ENCODE measurements at regions not wholly inside any gene's neighbourhood (a gene's known extent, or its start where the extent isn't known, plus 50 kb on each side); places are given as distances from the start of the nearest gene placed in this dataset.

- no peak for DNase-seq (ENCODE audit: low spot score)
- Histone ChIP-seq H3K4me3 (no peak overlapping the region), H4K20me1 (ENCODE audit: low read depth) (no peaks in the 10 kb centered on the region), H3K4me2 (no peak overlapping the region), H3K9me3 (ENCODE audit: low read depth) (no peaks in the 10 kb centered on the region), H3K9ac (no peak overlapping the region), H3K27me3 (no peaks in the 10 kb centered on the region), H2AFZ (replicated peaks) (peak overlapping the region; percentile 59), H3K27ac (no peak overlapping the region), H3K36me3 (no peaks in the 10 kb centered on the region), H3K79me2 (ENCODE audit: low read depth) (no peaks in the 10 kb centered on the region), H3K4me1 (no peaks in the 10 kb centered on the region), H3F3A (ENCODE audit: low read depth) (no peaks in the 10 kb centered on the region)
- Mint-ChIP-seq H3K27me3 (ENCODE audit: insufficient read depth, low read depth) (peaks cover 2% of the 10 kb centered on the region), H3K27ac (no peak overlapping the region), H3K4me3 (no peak overlapping the region), H3K4me1 (no peaks in the 10 kb centered on the region), H3K9me3 (no peaks in the 10 kb centered on the region), H3K36me3 (no peaks in the 10 kb centered on the region)
- TF ChIP-seq EZH2 (IDR thresholded peaks at IDR 0.05), result no peak
Observed at GRCh38 chr9:73689051-73689870, 537.6 kb downstream of the ANXA1 start.

- no peaks in the 10 kb centered on the region for H3K27me3 ChIP-seq
- H3K4me1 ChIP-seq, result no peaks in the 10 kb centered on the region
- no peak overlapping the region for H3K27ac Mint-ChIP-seq
- no peaks in the 10 kb centered on the region for H3K36me3 ChIP-seq
- DNase-seq (ENCODE audit: low spot score), result no peak
- no peak overlapping the region for H3K4me3 ChIP-seq
- peaks cover 4% of the 10 kb centered on the region for H3K9me3 Mint-ChIP-seq
- TF ChIP-seq CTCF (IDR thresholded peaks at IDR 0.05), result no peak
- no peak for TF ChIP-seq EZH2phosphoT487 (IDR thresholded peaks at IDR 0.05)
- no peak for TF ChIP-seq EZH2 (IDR thresholded peaks at IDR 0.05)
- H2AFZ ChIP-seq (replicated peaks), result peak overlapping the region; percentile 79
- H3F3A ChIP-seq (ENCODE audit: low read depth), result no peaks in the 10 kb centered on the region
- H3K4me2 ChIP-seq, result no peak overlapping the region
- no peaks in the 10 kb centered on the region for H3K79me2 ChIP-seq (ENCODE audit: low read depth)
- H4K20me1 ChIP-seq (ENCODE audit: low read depth), result no peaks in the 10 kb centered on the region
- H3K4me1 Mint-ChIP-seq, result peaks cover 4% of the 10 kb centered on the region
- no peaks in the 10 kb centered on the region for H3K27me3 Mint-ChIP-seq (ENCODE audit: insufficient read depth, low read depth)
- H3K27ac ChIP-seq, result no peak overlapping the region
- H3K9me3 ChIP-seq (ENCODE audit: low read depth), result no peaks in the 10 kb centered on the region
- no peak overlapping the region for H3K9ac ChIP-seq
- no peaks in the 10 kb centered on the region for H3K36me3 Mint-ChIP-seq
- H3K4me3 Mint-ChIP-seq, result no peak overlapping the region
Observed at GRCh38 chr9:73701415-73702057, 549.9 kb downstream of the ANXA1 start.

GRCh38 chr9:73714294-73714693 is 562.6 kb downstream of the ANXA1 start:
- H3K27ac ChIP-seq, result no peak overlapping the region
- H4K20me1 ChIP-seq (ENCODE audit: low read depth), result no peaks in the 10 kb centered on the region
- Mint-ChIP-seq H3K9me3 (no peaks in the 10 kb centered on the region), H3K27ac (no peak overlapping the region), H3K36me3 (no peaks in the 10 kb centered on the region), H3K4me3 (no peak overlapping the region), H3K4me1 (no peaks in the 10 kb centered on the region), H3K27me3 (ENCODE audit: insufficient read depth, low read depth) (peaks cover 2% of the 10 kb centered on the region)
- no peaks in the 10 kb centered on the region for H3K36me3 ChIP-seq
- H3K4me2 ChIP-seq, result no peak overlapping the region
- H3F3A ChIP-seq (ENCODE audit: low read depth), result no peaks in the 10 kb centered on the region
- H3K9me3 ChIP-seq (ENCODE audit: low read depth), result no peaks in the 10 kb centered on the region
- TF ChIP-seq EZH2 (IDR thresholded peaks at IDR 0.05) (no peak), CTCF (IDR thresholded peaks at IDR 0.05) (no peak), EZH2phosphoT487 (IDR thresholded peaks at IDR 0.05) (no peak)
- no peak overlapping the region for H2AFZ ChIP-seq (replicated peaks)
- no peaks in the 10 kb centered on the region for H3K79me2 ChIP-seq (ENCODE audit: low read depth)
- no peaks in the 10 kb centered on the region for H3K4me1 ChIP-seq
- H3K27me3 ChIP-seq, result no peaks in the 10 kb centered on the region
- no peak overlapping the region for H3K9ac ChIP-seq
- no peak for DNase-seq (ENCODE audit: low spot score)
- no peak overlapping the region for H3K4me3 ChIP-seq

GRCh38 chr9:73715591-73715990 is 563.9 kb downstream of the ANXA1 start:
- Histone ChIP-seq H3K4me2 (no peak overlapping the region), H3K4me3 (no peak overlapping the region), H3F3A (ENCODE audit: low read depth) (no peaks in the 10 kb centered on the region), H2AFZ (replicated peaks) (no peak overlapping the region), H3K27ac (no peak overlapping the region), H3K9ac (no peak overlapping the region), H3K79me2 (ENCODE audit: low read depth) (no peaks in the 10 kb centered on the region), H3K4me1 (no peaks in the 10 kb centered on the region), H3K36me3 (no peaks in the 10 kb centered on the region), H3K27me3 (no peaks in the 10 kb centered on the region), H4K20me1 (ENCODE audit: low read depth) (no peaks in the 10 kb centered on the region), H3K9me3 (ENCODE audit: low read depth) (no peaks in the 10 kb centered on the region)
- no peak for DNase-seq (ENCODE audit: low spot score)
- no peak for TF ChIP-seq CTCF (IDR thresholded peaks at IDR 0.05)
- TF ChIP-seq EZH2 (IDR thresholded peaks at IDR 0.05), result no peak
- no peak for TF ChIP-seq EZH2phosphoT487 (IDR thresholded peaks at IDR 0.05)
- H3K9me3 Mint-ChIP-seq, result no peaks in the 10 kb centered on the region
- peaks cover 2% of the 10 kb centered on the region for H3K27me3 Mint-ChIP-seq (ENCODE audit: insufficient read depth, low read depth)
- H3K4me1 Mint-ChIP-seq, result no peaks in the 10 kb centered on the region
- no peak overlapping the region for H3K4me3 Mint-ChIP-seq
- no peaks in the 10 kb centered on the region for H3K36me3 Mint-ChIP-seq
- no peak overlapping the region for H3K27ac Mint-ChIP-seq
